COR-L47 (cell line): ENCODE measurements at regions not wholly inside any gene's neighbourhood (a gene's known extent, or its start where the extent isn't known, plus 50 kb on each side); places are given as distances from the start of the nearest gene placed in this dataset.
A peak's percentile ranks its signal among the peaks of the same experiment; 100 is the strongest.
"Not testable (repeated sequence)": the region's sequence is repeated elsewhere in the genome, so short reads cannot be mapped to it uniquely, and the experiment has no call there.

Source experiments
- DNase-seq: peaks from one replicate; lab custom pipeline; 2025; lab: John Stamatoyannopoulos, UW

DNA sequence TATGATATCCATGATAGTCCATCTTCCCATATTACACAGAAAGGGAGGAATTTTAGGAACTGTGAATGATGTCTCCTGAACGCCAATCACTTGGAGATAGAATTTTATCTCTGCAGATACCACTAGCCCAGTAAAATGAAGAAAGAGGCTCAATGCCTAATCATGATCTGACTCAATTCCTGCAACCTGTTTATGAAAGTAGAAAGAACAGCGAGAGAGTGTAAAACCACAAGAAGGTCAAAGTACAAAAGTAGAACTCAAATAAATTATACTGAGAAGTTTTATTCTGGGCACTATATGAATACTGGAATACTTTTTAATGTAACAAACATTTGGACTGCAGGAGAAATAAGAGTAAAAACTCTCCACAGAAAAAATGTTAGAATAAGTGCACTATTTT lies 892.1 kb upstream of the DDX18 start:
- DNase-seq: no peak

DNA sequence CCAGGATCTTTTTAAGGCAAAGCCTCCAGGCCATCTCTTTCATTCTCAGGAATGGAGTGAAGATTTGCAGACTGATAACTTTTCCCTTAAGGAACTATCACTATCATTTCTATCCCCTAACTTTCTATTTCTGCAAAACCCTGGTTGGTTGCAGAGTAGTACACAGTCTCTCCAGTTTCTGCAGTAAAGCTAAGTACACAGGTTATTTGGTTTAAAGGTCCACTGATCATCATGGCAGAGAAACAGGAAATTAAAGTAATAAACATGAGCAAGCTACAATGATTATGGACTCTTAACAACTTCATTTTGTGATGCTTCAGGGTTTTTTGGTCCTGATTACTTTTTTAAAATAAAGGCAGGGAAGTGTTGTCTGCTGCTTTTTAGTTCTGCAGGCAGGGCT lies 890.0 kb upstream of the DDX18 start:
- DNase-seq: no peak

DNA sequence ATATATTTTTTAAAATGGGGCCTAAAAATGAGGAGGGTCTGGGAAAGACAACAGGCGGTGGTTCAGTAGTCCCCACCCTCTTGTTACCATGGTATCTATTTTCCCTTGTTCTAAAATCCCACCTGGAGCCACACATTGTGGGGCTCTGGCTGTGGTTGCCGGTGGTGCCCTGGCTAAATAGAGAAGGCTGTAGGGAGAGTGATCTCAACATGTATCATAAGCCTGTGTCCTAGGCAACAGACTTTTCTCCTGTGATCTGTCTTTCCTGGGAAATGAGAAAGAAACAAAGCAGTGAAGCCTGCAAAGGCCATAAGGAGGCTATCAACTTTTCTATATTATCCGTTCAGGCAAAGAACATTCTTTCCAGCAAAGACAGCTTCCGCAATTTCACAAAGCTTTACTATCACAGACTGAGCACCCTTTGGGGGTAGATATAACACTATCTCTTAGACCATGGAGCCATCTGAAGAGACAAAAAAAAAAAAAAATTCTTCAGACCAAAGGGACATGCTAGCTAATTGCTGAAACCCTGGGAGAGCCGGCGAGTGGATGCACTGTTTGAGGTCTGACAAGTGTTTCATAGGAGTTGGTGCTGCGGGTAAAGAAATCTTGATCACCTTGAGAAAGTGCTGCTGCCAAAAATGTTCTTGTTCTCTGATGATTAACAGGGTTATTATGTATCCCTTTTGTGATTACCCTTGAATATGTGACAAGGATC lies 879.2 kb upstream of the DDX18 start:
- DNase-seq: peak; percentile 28

DNA sequence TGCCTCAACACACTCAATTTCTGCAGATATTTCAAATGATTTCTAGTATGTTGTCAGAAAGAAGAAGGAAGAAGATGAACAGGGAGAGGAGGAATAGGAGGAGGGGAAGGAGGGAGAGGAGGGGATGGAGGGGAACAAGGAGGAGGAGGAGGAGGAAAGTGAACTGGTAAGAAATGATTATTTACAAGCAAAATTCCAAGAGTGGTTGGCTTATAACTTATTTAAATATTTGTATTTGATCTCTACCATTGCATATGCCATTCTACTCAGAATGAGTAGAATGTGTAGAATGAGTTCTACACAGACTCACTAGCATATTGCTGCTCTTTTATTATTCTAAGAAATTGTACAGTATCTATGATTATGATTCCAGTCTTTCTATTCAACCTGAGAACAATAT lies 866.2 kb upstream of the DDX18 start:
- no peak for DNase-seq

DNA sequence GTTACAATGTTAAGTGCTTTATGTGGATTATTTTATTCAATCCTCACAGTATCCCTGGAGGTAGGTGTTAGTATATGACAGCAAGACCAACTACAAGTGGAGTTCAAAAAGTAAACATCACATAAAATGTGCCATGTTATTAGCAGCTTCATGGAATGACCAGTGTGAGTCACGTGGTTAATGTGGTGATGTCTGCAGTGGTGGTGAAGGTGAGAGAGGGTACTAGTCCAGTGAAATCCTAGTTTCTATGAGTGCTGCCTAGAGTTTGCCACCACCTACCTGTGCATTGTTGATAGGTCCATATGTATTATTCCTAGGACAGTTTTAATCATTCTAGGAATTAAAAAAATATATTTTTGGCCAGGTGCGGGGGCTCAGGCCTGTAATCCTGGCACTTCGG lies 865.2 kb upstream of the DDX18 start:
- DNase-seq: no peak

DNA sequence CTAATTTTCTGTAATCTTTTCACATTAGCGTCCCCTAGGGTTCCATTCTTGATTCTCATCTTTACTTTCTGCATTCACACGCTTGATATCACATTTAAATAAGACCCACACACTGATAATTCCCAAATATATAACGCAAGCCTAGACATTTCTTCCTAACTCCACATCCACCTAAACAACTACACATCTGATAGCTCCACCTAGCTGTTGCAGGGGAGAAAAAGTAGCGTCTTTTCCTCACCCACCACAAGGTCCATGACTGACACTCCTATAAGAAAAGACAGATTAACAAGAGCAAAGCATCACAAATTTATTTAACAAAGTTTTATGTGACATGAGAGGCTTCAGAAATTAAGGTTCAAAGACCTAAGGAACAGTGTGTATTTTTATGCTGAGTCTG lies 862.2 kb upstream of the DDX18 start:
- no peak for DNase-seq

DNA sequence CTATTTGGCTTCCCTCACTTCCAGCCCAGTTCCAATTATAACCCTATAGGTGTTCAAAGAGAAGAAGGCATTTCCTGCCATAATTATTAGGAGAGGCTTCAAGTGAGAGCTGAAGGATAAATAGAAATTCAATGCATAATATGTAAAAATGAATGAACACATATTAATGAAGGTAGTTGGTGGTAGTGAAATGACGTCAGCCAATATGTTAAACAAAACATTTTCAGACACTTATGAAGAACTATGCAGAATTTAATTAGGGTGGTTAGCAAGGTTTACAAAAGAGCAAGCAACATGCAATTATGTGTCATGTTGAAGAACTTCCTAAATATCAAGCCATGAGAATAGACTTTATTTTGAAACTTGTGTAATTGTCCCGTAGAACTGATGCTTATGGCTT lies 858.8 kb upstream of the DDX18 start:
- no peak for DNase-seq

DNA sequence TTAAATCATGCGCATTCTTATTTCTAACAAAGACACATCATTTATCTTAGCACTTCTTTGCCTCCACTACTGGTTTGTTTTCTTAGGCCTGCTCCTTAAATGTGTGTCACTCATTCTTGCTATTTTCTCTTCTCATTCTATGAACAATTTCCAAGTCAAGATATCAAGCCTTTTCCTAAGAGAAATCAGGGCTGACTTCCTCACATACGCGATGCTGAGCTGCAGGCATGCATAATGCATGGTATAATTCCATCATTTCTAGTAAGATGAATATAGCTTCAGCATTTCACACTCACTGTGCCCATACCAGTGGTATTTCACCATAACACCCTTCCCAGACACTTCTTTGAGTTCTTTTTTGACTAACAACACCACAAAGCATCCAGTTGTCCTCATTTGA lies 838.9 kb upstream of the DDX18 start:
- DNase-seq: no peak

DNA sequence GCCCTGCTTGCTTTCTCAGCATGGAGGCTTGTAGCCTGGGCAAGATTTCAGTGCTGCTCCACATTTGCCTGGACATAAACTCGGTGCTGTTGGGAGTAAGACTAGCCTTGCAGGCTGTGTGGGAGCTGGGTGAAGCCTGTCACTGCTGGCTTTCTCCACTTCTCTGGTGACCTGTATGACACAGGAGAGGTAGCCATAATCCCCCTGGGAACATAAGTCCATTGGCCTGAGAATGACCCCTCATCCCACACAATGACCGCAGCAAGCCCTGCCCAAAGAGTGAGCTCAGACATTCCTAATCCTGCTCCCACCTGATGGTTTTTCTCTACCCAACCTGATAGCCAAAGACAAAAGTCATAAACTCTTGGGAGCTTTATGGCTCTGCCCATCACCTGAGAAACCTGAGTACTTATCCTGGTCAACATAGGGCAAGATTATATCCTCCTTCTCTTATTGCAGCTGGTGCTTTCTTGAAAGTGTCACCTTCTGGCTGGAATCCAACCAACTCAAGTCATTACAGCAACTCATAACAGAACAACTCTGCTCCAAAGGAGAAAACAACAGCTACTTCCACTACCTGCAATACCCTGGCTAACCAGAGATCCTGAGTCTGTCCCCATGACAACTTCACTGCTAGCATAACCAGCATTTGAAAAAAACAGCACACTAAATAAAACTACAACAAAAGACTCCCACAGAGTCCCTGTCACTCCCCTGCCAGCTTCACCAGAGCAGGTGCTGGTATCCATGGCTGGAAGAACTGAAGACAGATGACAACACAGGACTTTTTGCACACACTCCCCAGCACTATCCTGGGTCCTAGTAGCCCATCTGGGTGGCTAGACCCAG lies 834.4 kb upstream of the DDX18 start:
- DNase-seq: peak; percentile 86

DNA sequence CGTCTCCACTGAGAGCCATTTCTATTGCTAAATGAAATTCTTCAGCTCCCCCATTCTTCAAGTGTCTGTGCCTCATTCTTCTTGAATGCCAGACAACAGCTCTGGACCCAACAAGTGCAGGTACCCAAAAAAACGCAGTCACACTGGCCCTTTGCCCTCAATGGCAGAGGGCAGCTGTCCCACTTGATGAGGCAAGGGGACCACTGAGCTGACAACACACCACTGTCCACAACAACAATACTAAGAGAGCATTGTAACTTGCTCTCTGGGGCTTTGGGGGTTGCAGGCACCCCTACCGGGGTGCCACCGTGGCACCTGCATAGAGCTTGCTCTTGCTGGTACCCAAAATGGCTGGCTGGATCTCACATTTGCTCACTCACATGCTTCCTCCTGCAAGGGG lies 827.0 kb upstream of the DDX18 start:
- DNase-seq: no peak

DNA sequence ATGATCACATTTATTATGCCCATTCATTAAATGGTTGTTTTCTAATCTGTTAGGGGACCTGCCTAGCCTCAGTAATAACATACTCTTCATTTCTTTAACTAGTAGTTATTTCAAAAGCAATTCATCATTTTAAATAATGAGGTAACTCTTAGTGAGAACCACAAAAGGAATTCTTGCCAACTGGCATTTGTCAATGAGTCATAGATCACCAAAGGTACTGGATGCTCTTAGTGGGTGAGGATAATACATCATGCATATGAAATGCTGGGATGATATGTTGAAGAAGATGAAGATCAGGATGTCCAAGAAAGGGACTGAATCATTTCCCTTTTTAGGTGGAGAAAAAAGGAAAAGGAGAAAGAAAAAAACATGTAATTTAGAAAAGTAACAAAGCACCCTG lies 826.2 kb upstream of the DDX18 start:
- no peak for DNase-seq

DNA sequence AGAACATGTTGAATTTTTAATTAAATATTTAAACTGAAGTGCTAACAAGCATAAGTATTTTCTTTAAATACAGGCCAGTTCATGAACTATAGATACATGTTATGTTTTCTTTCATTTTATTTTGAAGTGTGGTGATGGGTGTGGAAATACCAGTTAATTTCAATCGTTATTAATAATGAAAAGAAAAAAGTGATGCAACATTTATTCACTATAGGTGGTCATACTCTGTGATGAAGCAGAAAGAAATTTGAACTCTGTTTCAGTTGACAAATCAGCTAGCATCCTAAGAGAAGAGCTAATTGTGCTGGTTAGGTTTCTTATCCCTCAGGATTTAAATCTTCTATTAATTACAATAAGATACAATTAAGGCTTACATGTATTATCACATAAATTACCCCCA lies 795.1 kb upstream of the DDX18 start:
- DNase-seq: no peak

DNA sequence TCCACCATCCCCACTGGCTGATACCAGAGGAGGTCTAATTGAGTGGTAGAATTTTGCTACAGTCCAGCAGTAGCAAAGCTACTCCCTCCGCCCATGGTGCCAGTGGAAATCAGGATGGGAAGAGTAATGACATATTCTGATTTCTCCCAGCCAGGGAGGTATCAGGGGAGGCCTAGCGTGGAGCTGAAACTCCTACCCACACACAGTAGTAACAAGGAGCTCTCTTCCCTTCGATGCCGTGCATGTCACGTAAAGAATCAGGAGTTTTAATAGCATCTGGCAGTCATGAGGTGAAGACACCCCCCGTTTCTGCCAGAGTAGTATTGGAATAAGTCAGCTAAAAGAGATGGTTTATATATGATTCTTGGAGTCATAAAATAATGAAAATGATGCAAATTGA lies 786.8 kb upstream of the DDX18 start:
- DNase-seq: no peak

DNA sequence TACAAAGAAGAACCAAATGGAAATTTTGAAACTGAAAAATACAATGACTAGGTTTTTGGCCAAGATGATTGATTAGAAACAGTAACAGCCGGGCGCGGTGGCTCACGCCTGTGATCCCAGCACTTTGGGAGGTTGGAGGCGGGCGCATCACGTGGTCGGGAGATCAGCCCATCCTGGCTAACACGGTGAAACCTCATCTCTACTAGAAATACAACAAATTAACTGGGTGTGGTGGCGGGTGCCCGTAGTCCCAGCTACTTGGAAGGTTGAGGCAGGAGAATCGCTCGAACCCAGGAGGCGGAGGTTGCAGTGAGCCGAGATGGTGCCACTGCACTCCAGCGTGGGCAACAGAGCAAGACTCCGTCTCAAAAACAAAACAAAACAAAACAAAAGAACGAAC lies 785.8 kb upstream of the DDX18 start:
- not testable (repeated sequence) for DNase-seq

DNA sequence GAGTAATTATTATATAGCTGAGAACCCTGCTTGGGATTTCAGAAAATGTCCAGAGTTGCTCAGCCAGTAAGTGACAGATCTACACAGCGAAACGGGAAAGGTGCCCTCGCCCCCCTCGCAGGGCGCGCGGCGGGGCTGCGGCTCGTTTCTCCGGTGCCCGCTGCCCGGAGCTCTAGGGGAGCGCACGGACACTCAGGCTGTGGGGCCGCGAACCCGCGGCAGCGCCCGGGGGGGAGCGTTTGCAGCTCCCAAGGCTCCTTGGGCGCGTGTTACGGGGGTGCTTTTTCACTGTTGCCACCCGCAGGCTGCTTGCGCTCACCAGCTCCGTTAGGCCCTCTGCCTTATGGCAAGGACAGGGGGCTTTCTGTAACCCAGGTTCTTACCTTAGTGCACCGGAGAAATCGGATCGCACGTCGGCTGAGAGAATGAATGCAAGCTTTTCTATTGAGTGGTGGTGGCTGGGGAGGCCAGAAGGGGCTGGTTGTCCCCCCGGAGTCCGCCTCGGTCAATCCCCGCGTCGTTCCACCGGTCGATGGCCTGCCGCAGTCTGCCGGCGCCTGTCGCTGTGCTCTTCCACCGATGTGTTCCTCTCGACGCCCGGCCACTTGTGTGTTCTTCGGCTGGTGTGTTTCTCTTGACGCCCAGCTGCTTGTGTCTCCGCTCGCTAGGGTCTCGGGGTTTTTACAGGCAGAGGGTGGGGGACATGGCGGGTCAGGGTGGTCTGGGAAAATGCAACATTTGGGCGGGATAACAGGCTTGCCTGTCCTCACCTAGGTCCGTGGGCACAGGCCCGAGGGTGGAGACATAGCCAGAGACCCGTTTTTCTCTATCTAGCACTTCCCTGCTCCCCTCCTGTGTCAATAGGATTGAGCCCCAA lies 758.8 kb upstream of the DDX18 start:
- DNase-seq: no peak

DNA sequence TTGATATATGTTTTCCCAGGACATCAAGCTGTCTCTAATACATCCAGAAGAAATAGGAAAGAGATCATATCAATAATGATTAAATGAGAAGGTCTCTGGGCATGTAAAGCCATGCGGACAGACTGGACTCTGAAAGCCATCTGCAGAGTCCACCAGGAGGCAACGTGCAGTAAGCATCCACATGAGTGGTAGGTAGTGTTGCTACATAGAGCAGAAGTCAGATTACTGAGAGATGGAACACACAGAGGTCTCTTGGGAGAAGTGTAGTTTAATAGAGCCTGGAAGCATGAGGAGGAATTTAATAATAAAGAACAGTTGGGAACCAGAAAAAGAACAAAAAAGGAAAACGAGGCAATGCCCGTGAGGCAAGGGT lies 758.1 kb upstream of the DDX18 start:
- DNase-seq: no peak

DNA sequence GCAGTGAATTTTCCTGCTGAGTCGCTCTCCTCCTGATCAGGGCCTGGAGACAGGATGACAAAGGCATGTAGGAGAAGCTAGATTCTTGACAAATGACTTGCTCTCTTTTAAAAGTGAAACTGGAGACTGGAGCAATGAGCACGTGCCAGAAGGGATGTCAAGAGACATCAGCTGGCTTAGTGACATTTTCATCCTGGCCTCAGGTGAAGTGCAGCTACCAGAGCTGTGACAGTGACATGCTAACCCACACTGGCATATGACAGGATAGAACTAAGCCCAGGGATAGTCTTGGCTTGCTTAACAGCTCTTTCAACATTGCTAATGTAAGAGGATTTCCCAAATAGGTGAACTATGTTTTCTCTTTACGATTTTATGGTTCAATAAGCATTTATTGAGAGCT lies 757.5 kb upstream of the DDX18 start:
- no peak for DNase-seq

DNA sequence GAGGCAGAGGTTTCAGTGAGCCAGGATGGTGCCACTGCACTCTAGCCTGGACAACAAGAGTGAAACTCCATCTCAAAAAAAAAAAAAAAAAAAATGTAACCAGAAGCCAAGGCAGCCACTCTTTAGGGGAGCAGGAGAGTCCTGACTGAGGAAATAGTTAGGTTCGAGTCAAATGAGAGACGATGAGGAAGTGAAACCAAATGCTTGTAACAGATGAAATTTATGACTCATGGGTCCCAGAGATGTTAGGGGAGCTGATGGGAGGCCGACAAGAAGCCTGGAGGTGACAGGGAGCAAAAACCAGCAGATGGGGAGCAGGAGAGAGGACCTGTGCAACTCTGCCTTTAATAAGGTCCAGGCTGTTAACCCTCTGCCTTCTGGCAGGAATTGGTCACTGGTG lies 756.1 kb upstream of the DDX18 start:
- DNase-seq: no peak

DNA sequence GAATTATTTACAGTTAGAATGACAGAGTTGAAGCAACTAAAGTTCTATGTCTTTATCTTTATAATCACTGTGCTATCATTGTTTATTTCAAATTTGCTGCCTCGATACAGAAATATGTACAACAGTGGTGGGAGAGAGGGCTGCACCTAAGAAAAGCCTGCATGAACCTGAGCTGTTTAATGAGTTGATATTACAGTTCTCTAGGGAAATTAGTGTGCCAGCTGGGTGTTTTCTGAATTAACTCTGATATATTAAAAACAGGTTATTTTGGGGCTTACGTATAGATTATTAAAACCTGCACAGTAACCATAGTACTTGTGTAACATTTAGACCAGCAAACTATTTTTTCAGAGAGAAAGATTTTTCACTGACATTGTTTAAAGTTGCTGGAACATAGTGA lies 750.5 kb upstream of the DDX18 start:
- no peak for DNase-seq

DNA sequence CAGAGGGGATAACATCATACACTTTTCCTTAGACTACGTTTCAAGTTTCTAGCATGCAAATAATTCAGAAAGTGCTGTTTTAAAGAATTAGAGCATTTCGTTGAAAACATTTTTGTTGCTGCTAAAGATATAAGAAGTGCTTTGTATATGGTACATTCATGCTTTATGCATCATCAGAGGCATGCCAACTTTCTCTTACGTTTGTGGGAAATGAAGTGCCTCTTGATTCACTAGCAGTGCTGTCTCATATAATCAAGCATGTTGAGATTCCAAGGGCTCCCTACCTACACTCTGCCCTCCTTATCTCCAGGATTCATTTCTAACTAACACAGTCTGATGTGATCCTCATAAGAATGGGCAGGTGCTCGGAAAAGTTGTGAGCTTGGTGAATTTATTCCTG lies 748.6 kb upstream of the DDX18 start:
- DNase-seq: no peak

DNA sequence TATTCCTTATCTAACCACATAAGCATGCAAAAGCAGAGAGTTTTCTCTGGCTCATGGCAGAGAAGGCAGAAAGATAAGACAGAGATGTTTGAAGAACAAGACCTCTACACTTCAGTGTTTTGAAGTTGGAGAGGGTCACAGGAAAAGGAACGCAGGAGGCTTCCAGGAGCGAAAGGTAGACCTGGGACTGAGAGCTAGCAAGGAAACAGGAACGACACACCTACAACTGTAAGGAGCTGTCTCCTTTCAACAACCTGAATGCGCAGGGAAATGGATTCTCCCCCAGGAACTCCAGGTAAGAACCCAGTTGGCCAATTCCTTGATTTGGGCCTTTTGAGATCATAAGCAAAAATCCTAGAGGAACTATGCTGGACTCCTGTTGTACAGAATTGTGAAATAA lies 746.6 kb upstream of the DDX18 start:
- DNase-seq: no peak

DNA sequence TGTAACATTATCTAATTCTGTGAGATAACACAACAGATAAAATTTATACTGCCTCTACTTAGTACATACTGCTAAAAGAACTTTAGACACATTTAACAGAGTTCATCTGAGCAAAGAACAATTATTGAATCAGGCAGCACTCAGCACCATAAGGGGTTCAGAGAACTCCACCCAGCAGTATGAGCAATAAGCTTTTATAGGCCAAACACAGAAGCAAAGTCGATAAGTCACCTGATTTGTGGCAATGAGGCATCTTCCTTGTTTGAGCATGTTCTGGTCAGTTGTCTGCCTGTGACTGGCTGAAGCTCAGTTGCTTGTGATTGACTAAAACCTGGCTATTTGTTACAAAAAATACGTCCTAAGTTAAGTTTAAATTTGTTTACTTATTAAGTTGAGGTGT lies 746.1 kb upstream of the DDX18 start:
- no peak for DNase-seq

DNA sequence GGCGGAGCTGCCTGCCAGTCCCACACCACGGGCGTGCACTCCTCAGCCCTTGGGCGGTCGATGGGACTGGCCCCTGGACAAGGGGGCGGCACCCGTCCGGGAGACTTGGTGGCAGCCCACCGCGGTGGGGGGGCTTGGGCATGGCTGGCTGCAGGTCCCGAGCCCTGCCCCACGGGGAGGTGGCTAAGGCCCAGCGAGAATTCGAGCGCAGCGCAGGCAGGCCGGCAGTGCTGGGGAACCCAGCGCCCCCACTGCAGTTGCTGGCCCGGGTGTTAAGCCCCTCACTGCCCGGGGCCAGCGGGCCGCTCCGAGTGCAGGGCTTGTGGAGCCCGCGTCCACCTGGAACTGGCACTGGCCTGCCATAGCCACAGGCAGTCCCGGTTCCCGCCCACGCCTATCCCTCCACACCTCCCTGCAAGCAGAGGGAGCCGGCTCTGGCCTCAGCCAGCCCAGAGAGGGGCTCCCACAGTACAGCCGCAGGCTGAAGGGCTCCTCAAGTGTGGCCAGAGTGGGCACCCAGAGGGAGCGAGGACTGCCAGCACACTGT lies 742.9 kb upstream of the DDX18 start:
- DNase-seq: no peak
